K562 (cell line): ENCODE measurements at regions not wholly inside any gene's neighbourhood (a gene's known extent, or its start where the extent isn't known, plus 50 kb on each side); places are given as distances from the start of the nearest gene placed in this dataset.

Source experiments
- ATAC-seq: fragments of 200-7000 bp; cut with Tn5 transposase; 3 replicates; pipeline ENCODE4 v1.9.1; 2020; ENCODE audit warnings: moderate library complexity
- BruUV-seq: library from RNA; stranded (reverse); fragments of 400-500 nt; replicated peaks from 2 replicates; lab custom pipeline; 2021; lab: Mats Ljungman, UMichigan
- CTCF ChIA-PET: fragments of 300-600 bp; formaldehyde crosslinking; extraction: SDS; loops from one replicate; lab custom pipeline; 2021; ENCODE audit warnings: low intra/inter-chr PET ratio; lab: Yijun Ruan, JAX
- POLR2A ChIA-PET: fragments of 300-600, 350-650 bp; sonication (Branson Sonifier 250); formaldehyde crosslinking; extraction: SDS; loops from one replicate; lab custom pipeline; 2021; ENCODE audit warnings: antibody characterized with exemption, inconsistent platforms; lab: Yijun Ruan, JAX
- DNase-seq, 4 experiments: peaks; one replicate each; pipeline versions ENCODE4 v3.0.0 to v3.0.0-alpha.2; 2011 to 2018; ENCODE audit warnings: low spot score in 3 of 4, mixed read lengths in 3 of 4; ENCODE audit errors: extremely low read depth in 1 of 4
- FAIRE-seq: peaks from 2 replicates; lab custom pipeline; 2011; peaks lifted over from hg19 to GRCh38; lab: Jason Lieb, UNC
- H2AFZ ChIP-seq: 2 replicates; pipeline ENCODE4 v1.6.0; 2011; ENCODE audit warnings: low read depth, low read length, control low read depth, inconsistent platforms
- H3K27ac ChIP-seq: fragments of 200-600 bp; 3 replicates; pipeline ENCODE4 v1.8.0; 2011; ENCODE audit warnings: low read depth, mild to moderate bottlenecking, control low read depth, inconsistent platforms, low read length, moderate library complexity, mixed read lengths; ENCODE audit errors: extremely low read depth
- H3K27me3 ChIP-seq, 2 experiments: fragments of 300-600 bp in 1 of 2; 2 replicates in 1 of 2; 3 replicates in 1 of 2; pipeline versions ENCODE4 v1.6.0 to v1.8.0; 2011; ENCODE audit warnings: inconsistent platforms in 2 of 2, low read length in 2 of 2, mild to moderate bottlenecking in 1 of 2, mixed read lengths in 1 of 2, moderate library complexity in 1 of 2; ENCODE audit not compliant: control insufficient read depth in 2 of 2, insufficient read depth in 2 of 2
- H3K36me3 ChIP-seq: fragments of 300-600 bp; 3 replicates; pipeline ENCODE4 v1.8.0; 2011; ENCODE audit warnings: mild to moderate bottlenecking, low read length, inconsistent platforms; ENCODE audit not compliant: control insufficient read depth, insufficient read depth
- H3K4me1 ChIP-seq, 2 experiments: fragments of 200-600 bp in 1 of 2; replicated peaks in 1 of 2; 2 replicates in 1 of 2; 3 replicates in 1 of 2; pipeline versions ENCODE4 v1.5.1 to v1.8.0; 2011; ENCODE audit warnings: inconsistent platforms in 2 of 2, low read length in 2 of 2, mild to moderate bottlenecking in 1 of 2, mixed read lengths in 1 of 2, moderate library complexity in 1 of 2; ENCODE audit not compliant: control insufficient read depth in 2 of 2, insufficient read depth in 2 of 2
- H3K4me2 ChIP-seq: 2 replicates; pipeline ENCODE4 v1.6.1; 2011; ENCODE audit warnings: low read length, control low read depth, inconsistent platforms, mixed read lengths; ENCODE audit not compliant: insufficient read depth
- H3K4me3 ChIP-seq: fragments of 200-600 bp; sonication (generic), shearing (Covaris generic); 2 replicates; pipeline ENCODE4 v1.5.1; 2016; ENCODE audit warnings: control low read depth, inconsistent platforms
- H3K79me2 ChIP-seq: fragments of 200-600 bp; 3 replicates; pipeline ENCODE4 v1.8.0; 2011; ENCODE audit warnings: low read length, inconsistent platforms; ENCODE audit not compliant: control insufficient read depth, insufficient read depth
- H3K9ac ChIP-seq, 2 experiments: 2 replicates each; pipeline versions ENCODE4 v1.6.0 to v1.6.1; 2011; ENCODE audit warnings: low read depth in 2 of 2, low read length in 2 of 2, control low read depth in 1 of 2, inconsistent platforms in 1 of 2, mild to moderate bottlenecking in 1 of 2, mixed read lengths in 1 of 2; ENCODE audit not compliant: insufficient read depth in 1 of 2
- H3K9me1 ChIP-seq: one replicate; pipeline ENCODE4 v1.6.0; 2011; ENCODE audit warnings: inconsistent platforms, mild to moderate bottlenecking, low read length, moderate library complexity; ENCODE audit not compliant: control insufficient read depth, insufficient read depth
- H3K9me3 ChIP-seq: replicated peaks from 2 replicates; pipeline ENCODE4 v1.5.1; 2011; ENCODE audit warnings: low read depth, low read length, inconsistent platforms; ENCODE audit not compliant: control insufficient read depth, insufficient read depth
- H4K20me1 ChIP-seq: replicated peaks from 2 replicates; pipeline ENCODE4 v1.6.1; 2011; ENCODE audit warnings: low read length, inconsistent platforms, mixed read lengths; ENCODE audit not compliant: control insufficient read depth, insufficient read depth
- ADNP ChIP-seq: fragments of 200-800 bp; sonication (Bioruptor generic); IDR thresholded peaks from 2 replicates; pipeline ENCODE4 v1.6.1; 2016; ENCODE audit warnings: missing genetic modification characterization, missing compliant biosample characterization
- ARID3A ChIP-seq: IDR thresholded peaks from 2 replicates; pipeline ENCODE4 v1.6.1; 2012; ENCODE audit warnings: low read depth, low read length, improper control_type of control experiment, borderline replicate concordance
- CBX3 ChIP-seq, 2 experiments: IDR thresholded peaks; 1 replicate in 1 of 2; 2 replicates in 1 of 2; pipeline ENCODE4 v1.6.1; 2012; ENCODE audit warnings: inconsistent platforms in 2 of 2, low read length in 2 of 2, borderline replicate concordance in 1 of 2, control low read depth in 1 of 2
- ETV1 ChIP-seq: fragments of 450-650 bp; conservative IDR thresholded peaks from 2 replicates; pipeline ENCODE4 v1.6.1; 2016; ENCODE audit warnings: missing genetic modification characterization, control low read depth, low read depth, missing compliant biosample characterization
- FOXK2 ChIP-seq, 2 experiments: fragments of 450-650 bp; IDR thresholded peaks in 1 of 2; conservative IDR thresholded peaks in 1 of 2; 2 replicates each; pipeline ENCODE4 v1.6.1; 2016; ENCODE audit warnings: low read depth in 2 of 2, mild to moderate bottlenecking in 1 of 2
- HBP1 ChIP-seq: fragments of 450-650 bp; formaldehyde crosslinking; IDR thresholded peaks from 2 replicates; pipeline ENCODE4 v1.4.0; 2022; ENCODE audit warnings: missing genetic modification characterization
- JUNB ChIP-seq: fragments of 450-650 bp; formaldehyde crosslinking; conservative IDR thresholded peaks from 2 replicates; pipeline ENCODE4 v1.4.0; 2020; ENCODE audit warnings: mild to moderate bottlenecking
- KLF13 ChIP-seq: fragments of 450-650 bp; IDR thresholded peaks from 2 replicates; pipeline ENCODE4 v1.6.1; 2016; ENCODE audit warnings: missing genetic modification characterization, low read depth, mild to moderate bottlenecking, missing compliant biosample characterization, moderate library complexity, borderline replicate concordance
- PHF20 ChIP-seq: fragments of 450-650 bp; IDR thresholded peaks from 2 replicates; pipeline ENCODE4 v1.6.1; 2018; ENCODE audit not compliant: partially characterized antibody
- RERE ChIP-seq: sonication (generic); formaldehyde crosslinking; IDR thresholded peaks from 2 replicates; pipeline ENCODE4 v1.8.0; 2023; ENCODE audit warnings: missing genetic modification reagents, mild to moderate bottlenecking, borderline replicate concordance
- THRA ChIP-seq: fragments of 450-650 bp; IDR thresholded peaks from 2 replicates; pipeline ENCODE4 v1.6.1; 2017; ENCODE audit warnings: mild to moderate bottlenecking, moderate library complexity
- U2AF1 ChIP-seq: fragments of 200-400 bp; formaldehyde crosslinking; optimal IDR thresholded peaks from 2 replicates; pipeline ENCODE3; 2017; ENCODE audit warnings: mild to moderate bottlenecking, low read depth, low read length, moderate library complexity
- ZNF316 ChIP-seq: fragments of 450-650 bp; IDR thresholded peaks from 2 replicates; pipeline ENCODE4 v1.6.1; 2016
- WGBS: fragments of 100-300 bp; shearing (Covaris generic); methylation state at CpG from one replicate; pipeline ENCODE4 v1.1.6; 2016; ENCODE audit warnings: low coverage, mixed read lengths; ENCODE audit not compliant: insufficient coverage; ENCODE audit errors: missing lambda C conversion rate; 5-methylcytosine and 5-hydroxymethylcytosine counted together
- in situ Hi-C: fragments of 300-500 bp; cut with MboI; formaldehyde crosslinking; loops from 4 replicates; pipeline ENCODE4 v1.15.0; 2018; ENCODE audit warnings: inconsistent platforms, mixed read lengths
- intact Hi-C: fragments of 100-400 bp; cut with micrococcal nuclease; formaldehyde crosslinking; loops from 2 replicates; pipeline ENCODE4 v1.14.2; 2022

GRCh38 chr21:35311985-35312384 is 262.9 kb upstream of the RUNX1 start:
- Histone ChIP-seq H4K20me1 (no peaks in the 10 kb centered on the region), H3K27me3 (peaks cover 0 to 6% of the 10 kb centered on the region in 2 experiments; a peak in 1 of 5 replicates), H2AFZ (no peak overlapping the region), H3K9ac (no peak overlapping the region), H3K27ac (no peak overlapping the region), H3K4me2 (no peak overlapping the region), H3K36me3 (no peaks in the 10 kb centered on the region), H3K9me1 (no peaks in the 10 kb centered on the region), H3K9me3 (no peaks in the 10 kb centered on the region), H3K79me2 (no peaks in the 10 kb centered on the region), H3K4me3 (no peak overlapping the region), H3K4me1 (peaks cover 0 to 3% of the 10 kb centered on the region in 2 experiments; a peak in 2 of 5 replicates)
- intact Hi-C loops (no loop called here), in situ Hi-C loops (no loop called here)
- ChIA-PET CTCF (no interaction called here), POLR2A (no interaction called here)
- FAIRE-seq (no peak), DNase-seq (no peak), ATAC-seq (no peak)
- WGBS, result 22% methylated on average over 3 of the region's 3 CpGs
- BruUV-seq, result no TSS peak
- no peak for TF ChIP-seq ETV1 (tag)
- TF ChIP-seq RERE (CRISPR knock-in tag), result no peak
- no peak for TF ChIP-seq FOXK2 (conservative IDR thresholded peaks at IDR 0.05 in 1 of 2, IDR thresholded peaks at IDR 0.05 in 1 of 2; ENCODE audit: low read depth in 2 of 2)
- TF ChIP-seq CBX3 (IDR thresholded peaks at IDR 0.05; ENCODE audit: borderline replicate concordance in 1 of 2, low read length in 2 of 2), result no peak
- no peak for TF ChIP-seq ADNP
- no peak for TF ChIP-seq ZNF316
- TF ChIP-seq U2AF1, result no peak
- no peak for TF ChIP-seq THRA
- TF ChIP-seq HBP1 (CRISPR knock-in tag), result no peak
- TF ChIP-seq PHF20, result no peak
- TF ChIP-seq JUNB, result no peak
- TF ChIP-seq KLF13 (tag), result no peak
- TF ChIP-seq ARID3A, result no peak
